HCT116 (cell line): ENCODE measurements at regions not wholly inside any gene's neighbourhood (a gene's known extent, or its start where the extent isn't known, plus 50 kb on each side); places are given as distances from the start of the nearest gene placed in this dataset.

Experiments used
- ATAC-seq: fragments of 200-7000 bp; cut with Tn5 transposase; 2 replicates; pipeline ENCODE4 v1.9.1; 2020; ENCODE audit warnings: mild to moderate bottlenecking, moderate library complexity
- BruUV-seq: library from RNA; stranded (reverse); fragments of 400-500 nt; replicated peaks from 2 replicates; lab custom pipeline; 2021; lab: Mats Ljungman, UMichigan
- CTCF ChIA-PET: fragments of 300-600 bp; sonication (Branson Sonifier 250); formaldehyde crosslinking; loops from one replicate; lab custom pipeline; 2021; ENCODE audit warnings: antibody characterized with exemption; lab: Charles Lee
- POLR2A ChIA-PET: fragments of 300-600, 350-600 bp; sonication (Branson Sonifier 250); formaldehyde crosslinking; loops from one replicate; lab custom pipeline; 2021; ENCODE audit warnings: antibody characterized with exemption; lab: Charles Lee
- RAD21 ChIA-PET, 2 experiments: fragments of 300-600 bp; sonication (Branson Sonifier 250); formaldehyde crosslinking; loops; one replicate each; lab custom pipeline; 2023; ENCODE audit warnings: low total read pairs in 2 of 2; ENCODE audit not compliant: uncharacterized antibody in 2 of 2, unreplicated experiment in 2 of 2, low non-redundant PET in 1 of 2; lab: Charles Lee
- DNase-seq: peaks from one replicate; pipeline ENCODE4 v3.0.0-alpha.2; 2010; ENCODE audit warnings: low read depth, low spot score
- H2AFZ ChIP-seq: fragments of 200-600 bp; shearing (Covaris generic), sonication (generic); 2 replicates; pipeline ENCODE4 v1.6.1; 2017; ENCODE audit warnings: low read depth, mixed run types, mixed read lengths, antibody characterized with exemption, low read length; ENCODE audit not compliant: poor library complexity, severe bottlenecking
- H3K27ac ChIP-seq: 2 replicates; pipeline ENCODE4 v1.5.1; 2012; ENCODE audit warnings: low read depth, low read length
- H3K27me3 ChIP-seq: fragments of 200-600 bp; sonication (generic); 2 replicates; pipeline ENCODE4 v1.6.1; 2016; ENCODE audit warnings: mixed run types, low read length, mixed read lengths; ENCODE audit not compliant: insufficient read depth
- H3K36me3 ChIP-seq, 2 experiments: fragments of 200-500 bp in 1 of 2; fragments of 200-600 bp in 1 of 2; sonication (Bioruptor generic) in 1 of 2; sonication (generic) in 1 of 2; 2 replicates each; pipeline versions ENCODE4 v1.5.1 to v1.6.1; 2014 to 2016; ENCODE audit warnings: low read length in 2 of 2, inconsistent platforms in 1 of 2, mixed read lengths in 1 of 2, mixed run types in 1 of 2; ENCODE audit not compliant: insufficient read depth in 2 of 2, control insufficient read depth in 1 of 2
- H3K4me1 ChIP-seq, 2 experiments: fragments of 200-600 bp in 1 of 2; sonication (generic) in 1 of 2; 2 replicates each; pipeline versions ENCODE4 v1.5.1 to v1.6.1; 2012 to 2017; ENCODE audit warnings: low read length in 2 of 2, inconsistent platforms in 1 of 2, mild to moderate bottlenecking in 1 of 2, mixed read lengths in 1 of 2, mixed run types in 1 of 2, moderate library complexity in 1 of 2; ENCODE audit not compliant: insufficient read depth in 2 of 2, control insufficient read depth in 1 of 2
- H3K4me2 ChIP-seq: fragments of 200-600 bp; sonication (generic); 2 replicates; pipeline ENCODE4 v1.6.1; 2017; ENCODE audit warnings: mixed run types, low read length, mixed read lengths
- H3K4me3 ChIP-seq, 2 experiments: fragments of 200-600 bp in 1 of 2; sonication (generic) in 1 of 2; replicated peaks in 1 of 2; 2 replicates each; pipeline ENCODE4 v1.5.1; 2011 to 2016; ENCODE audit warnings: low read length in 2 of 2, control low read depth in 1 of 2, low read depth in 1 of 2, mild to moderate bottlenecking in 1 of 2, mixed read lengths in 1 of 2, mixed run types in 1 of 2
- H3K79me2 ChIP-seq: fragments of 200-600 bp; sonication (generic); 2 replicates; pipeline ENCODE4 v1.6.1; 2017; ENCODE audit warnings: mild to moderate bottlenecking, mixed run types, low read length, moderate library complexity, mixed read lengths; ENCODE audit not compliant: insufficient read depth
- H3K9ac ChIP-seq: fragments of 200-600 bp; sonication (generic); 2 replicates; pipeline ENCODE4 v1.6.1; 2016; ENCODE audit warnings: low read length, mixed read lengths
- H3K9me2 ChIP-seq: fragments of 200-600 bp; sonication (generic), shearing (Covaris generic); 2 replicates; pipeline ENCODE4 v1.6.1; 2017; ENCODE audit warnings: mixed run types, mild to moderate bottlenecking, moderate library complexity; ENCODE audit not compliant: insufficient read depth
- H3K9me3 ChIP-seq, 2 experiments: fragments of 200-500 bp in 1 of 2; fragments of 200-600 bp in 1 of 2; sonication (Bioruptor generic) in 1 of 2; sonication (generic) in 1 of 2; 2 replicates each; pipeline ENCODE4 v1.6.1; 2014 to 2017; ENCODE audit warnings: low read length in 2 of 2, mixed read lengths in 2 of 2, inconsistent platforms in 1 of 2, low read depth in 1 of 2, mild to moderate bottlenecking in 1 of 2, mixed run types in 1 of 2, moderate library complexity in 1 of 2; ENCODE audit not compliant: control insufficient read depth in 1 of 2, insufficient read depth in 1 of 2
- H4K20me1 ChIP-seq: fragments of 200-600 bp; sonication (generic), shearing (Covaris generic); 2 replicates; pipeline ENCODE4 v1.6.1; 2017; ENCODE audit warnings: mixed run types, mild to moderate bottlenecking, moderate library complexity; ENCODE audit not compliant: insufficient read depth
- ATF3 ChIP-seq: IDR thresholded peaks from 2 replicates; pipeline ENCODE4 v1.6.1; 2012
- CBX3 ChIP-seq: IDR thresholded peaks from 2 replicates; pipeline ENCODE4 v1.6.1; 2012; ENCODE audit warnings: low read depth
- CEBPB ChIP-seq: IDR thresholded peaks from 2 replicates; pipeline ENCODE4 v1.6.1; 2012; ENCODE audit warnings: low read depth
- CTCF ChIP-seq, 3 experiments: fragments of 200-600 bp in 1 of 3; sonication (generic) in 1 of 3; IDR thresholded peaks in 2 of 3; conservative IDR thresholded peaks in 1 of 3; 2 replicates each; pipeline ENCODE4 v1.5.1; 2012 to 2017; ENCODE audit warnings: low read depth in 2 of 3, low read length in 2 of 3, antibody characterized with exemption in 1 of 3, borderline replicate concordance in 1 of 3, control low read depth in 1 of 3, mild to moderate bottlenecking in 1 of 3, mixed read lengths in 1 of 3, mixed run types in 1 of 3, moderate library complexity in 1 of 3; ENCODE audit not compliant: insufficient read depth in 1 of 3
- EGR1 ChIP-seq: IDR thresholded peaks from 2 replicates; pipeline ENCODE4 v1.6.1; 2012; ENCODE audit warnings: low read depth
- ELF1 ChIP-seq: IDR thresholded peaks from 2 replicates; pipeline ENCODE4 v1.6.1; 2012; ENCODE audit warnings: low read depth, borderline replicate concordance
- EZH2 ChIP-seq: fragments of 200-600 bp; sonication (generic); IDR thresholded peaks from 2 replicates; pipeline ENCODE4 v1.6.1; 2017; ENCODE audit warnings: antibody characterized with exemption, mixed run types
- EZH2phosphoT487 ChIP-seq: fragments of 200-600 bp; IDR thresholded peaks from 2 replicates; pipeline ENCODE4 v1.6.1; 2018; ENCODE audit warnings: antibody characterized with exemption, borderline replicate concordance
- FOSL1 ChIP-seq: IDR thresholded peaks from 2 replicates; pipeline ENCODE4 v1.6.1; 2012; ENCODE audit warnings: low read depth
- JUND ChIP-seq: IDR thresholded peaks from 2 replicates; pipeline ENCODE4 v1.6.1; 2012
- MAX ChIP-seq: IDR thresholded peaks from 2 replicates; pipeline ENCODE4 v1.6.1; 2012
- POLR2AphosphoS5 ChIP-seq: IDR thresholded peaks from 2 replicates; pipeline ENCODE4 v1.6.1; 2011; ENCODE audit warnings: mild to moderate bottlenecking, low read depth, low read length, moderate library complexity
- RAD21 ChIP-seq: IDR thresholded peaks from 2 replicates; pipeline ENCODE4 v1.6.1; 2012; ENCODE audit warnings: low read depth, mild to moderate bottlenecking
- SIN3A ChIP-seq: IDR thresholded peaks from 2 replicates; pipeline ENCODE4 v1.6.1; 2012; ENCODE audit warnings: low read depth
- SP1 ChIP-seq: IDR thresholded peaks from 2 replicates; pipeline ENCODE4 v1.6.1; 2012; ENCODE audit warnings: low read depth
- SRF ChIP-seq: IDR thresholded peaks from 2 replicates; pipeline ENCODE4 v1.6.1; 2012; ENCODE audit warnings: low read depth
- YY1 ChIP-seq: IDR thresholded peaks from 2 replicates; pipeline ENCODE4 v1.6.1; 2011; ENCODE audit warnings: low read length, low read depth, moderate library complexity, mild to moderate bottlenecking; ENCODE audit not compliant: insufficient replicate concordance; ENCODE audit errors: extremely low read depth
- ZFX ChIP-seq: fragments of 450-650 bp; IDR thresholded peaks from 2 replicates; pipeline ENCODE4 v1.6.1; 2017
- ZNF274 ChIP-seq: fragments of 200-500 bp; sonication (Bioruptor generic); IDR thresholded peaks from 2 replicates; pipeline ENCODE4 v1.6.1; 2014; ENCODE audit warnings: mild to moderate bottlenecking, low read depth, low read length, inconsistent platforms
- intact Hi-C: fragments of 100-400 bp; cut with micrococcal nuclease; formaldehyde crosslinking; loops from 2 replicates; pipeline ENCODE4 v1.10.0; 2022
- TF ChIP-seq, protein P1 (sequence below): IDR thresholded peaks from 2 replicates; pipeline ENCODE4 v1.6.1; 2012; ENCODE audit warnings: low read depth

- TF ChIP-seq SP1 (no peak), SIN3A (no peak)
Observed at GRCh38 chr17:79671085-79671694, 59.6 kb upstream of the ENPP7 start (continued).

GRCh38 chr17:79670537-79671084 lies 59.8 kb upstream of the RBFOX3 start:
- DNase-seq (no peak), ATAC-seq (no peak)
- H3K4me2 ChIP-seq = no peak overlapping the region
- no peak overlapping the region for H2AFZ ChIP-seq
- no peaks in the 10 kb centered on the region for H4K20me1 ChIP-seq
- ChIA-PET POLR2A (no interaction called here), CTCF (interaction anchor here (1.8 kb wide), 1 partner anchor 12 kb away, joined by 5 read pairs; no protein-coding TSS in a partner anchor), RAD21 (no interaction called here)
- no peak for TF ChIP-seq YY1
- TF ChIP-seq SP1 = no peak
- no peak for TF ChIP-seq MAX
- TF ChIP-seq ELF1 = no peak
- no peak for TF ChIP-seq POLR2AphosphoS5
- TF ChIP-seq CEBPB = no peak
- no peak for TF ChIP-seq ZFX
- no peak for TF ChIP-seq EZH2
- TF ChIP-seq SRF = no peak
- no peak for TF ChIP-seq FOSL1
- no peak for TF ChIP-seq ZNF274
- TF ChIP-seq EZH2phosphoT487 = no peak
- TF ChIP-seq, protein P1, sequence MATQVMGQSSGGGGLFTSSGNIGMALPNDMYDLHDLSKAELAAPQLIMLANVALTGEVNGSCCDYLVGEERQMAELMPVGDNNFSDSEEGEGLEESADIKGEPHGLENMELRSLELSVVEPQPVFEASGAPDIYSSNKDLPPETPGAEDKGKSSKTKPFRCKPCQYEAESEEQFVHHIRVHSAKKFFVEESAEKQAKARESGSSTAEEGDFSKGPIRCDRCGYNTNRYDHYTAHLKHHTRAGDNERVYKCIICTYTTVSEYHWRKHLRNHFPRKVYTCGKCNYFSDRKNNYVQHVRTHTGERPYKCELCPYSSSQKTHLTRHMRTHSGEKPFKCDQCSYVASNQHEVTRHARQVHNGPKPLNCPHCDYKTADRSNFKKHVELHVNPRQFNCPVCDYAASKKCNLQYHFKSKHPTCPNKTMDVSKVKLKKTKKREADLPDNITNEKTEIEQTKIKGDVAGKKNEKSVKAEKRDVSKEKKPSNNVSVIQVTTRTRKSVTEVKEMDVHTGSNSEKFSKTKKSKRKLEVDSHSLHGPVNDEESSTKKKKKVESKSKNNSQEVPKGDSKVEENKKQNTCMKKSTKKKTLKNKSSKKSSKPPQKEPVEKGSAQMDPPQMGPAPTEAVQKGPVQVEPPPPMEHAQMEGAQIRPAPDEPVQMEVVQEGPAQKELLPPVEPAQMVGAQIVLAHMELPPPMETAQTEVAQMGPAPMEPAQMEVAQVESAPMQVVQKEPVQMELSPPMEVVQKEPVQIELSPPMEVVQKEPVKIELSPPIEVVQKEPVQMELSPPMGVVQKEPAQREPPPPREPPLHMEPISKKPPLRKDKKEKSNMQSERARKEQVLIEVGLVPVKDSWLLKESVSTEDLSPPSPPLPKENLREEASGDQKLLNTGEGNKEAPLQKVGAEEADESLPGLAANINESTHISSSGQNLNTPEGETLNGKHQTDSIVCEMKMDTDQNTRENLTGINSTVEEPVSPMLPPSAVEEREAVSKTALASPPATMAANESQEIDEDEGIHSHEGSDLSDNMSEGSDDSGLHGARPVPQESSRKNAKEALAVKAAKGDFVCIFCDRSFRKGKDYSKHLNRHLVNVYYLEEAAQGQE = no peak
- TF ChIP-seq JUND = no peak
- TF ChIP-seq RAD21 = no peak
- TF ChIP-seq CBX3 = no peak
- TF ChIP-seq ATF3 = no peak
- no peak for TF ChIP-seq EGR1
- no peak for TF ChIP-seq CTCF (IDR thresholded peaks at IDR 0.05 in 2 of 3, conservative IDR thresholded peaks at IDR 0.05 in 1 of 3; ENCODE audit: borderline replicate concordance in 1 of 3, insufficient read depth in 1 of 3, low read depth in 2 of 3, low read length in 2 of 3)
- no peaks in the 10 kb centered on the region for H3K79me2 ChIP-seq
- no peaks in the 10 kb centered on the region for H3K9me2 ChIP-seq
- H3K9me3 ChIP-seq = peaks cover 11 to 15% of the 10 kb centered on the region in 2 experiments; a peak in 3 of 4 replicates
- no peak overlapping the region for H3K9ac ChIP-seq
- H3K4me3 ChIP-seq = no peak overlapping the region
- no peak overlapping the region for H3K27ac ChIP-seq
- intact Hi-C loops = no loop called here
- BruUV-seq = no TSS peak
- H3K27me3 ChIP-seq = no peaks in the 10 kb centered on the region
- peaks cover 4 to 7% of the 10 kb centered on the region in 2 experiments; a peak in 3 of 4 replicates for H3K4me1 ChIP-seq
- no peaks in the 10 kb centered on the region for H3K36me3 ChIP-seq
